IMR-90 (cell line): ENCODE measurements at regions not wholly inside any gene's neighbourhood (a gene's known extent, or its start where the extent isn't known, plus 50 kb on each side); places are given as distances from the start of the nearest gene placed in this dataset.

Experiments used
- ATAC-seq: fragments of 200-7000 bp; cut with Tn5 transposase; 2 replicates; pipeline ENCODE4 v1.9.1; 2020; ENCODE audit warnings: low read depth, mild to moderate bottlenecking, moderate library complexity
- BruUV-seq: library from RNA; stranded (reverse); fragments of 400-500 nt; replicated peaks from 2 replicates; lab custom pipeline; 2021; lab: Mats Ljungman, UMichigan
- CTCF ChIA-PET: fragments of 300-600 bp; formaldehyde crosslinking; extraction: SDS; loops from one replicate; lab custom pipeline; 2021; ENCODE audit warnings: antibody characterized with exemption; lab: Yijun Ruan, JAX
- POLR2A ChIA-PET: fragments of 300-600 bp; sonication (Branson Sonifier 250); formaldehyde crosslinking; loops from one replicate; lab custom pipeline; 2022; ENCODE audit warnings: antibody characterized with exemption; ENCODE audit not compliant: unreplicated experiment; lab: Charles Lee
- DNase-seq: peaks from one replicate; pipeline ENCODE4 v3.0.0; 2013
- H2AFZ ChIP-seq: replicated peaks from 2 replicates; pipeline ENCODE3; 2013; ENCODE audit warnings: low read length, mild to moderate bottlenecking; ENCODE audit not compliant: poor library complexity
- H2AK5ac ChIP-seq: 2 replicates; pipeline ENCODE4 v1.6.1; 2013; ENCODE audit warnings: low read depth, low read length, inconsistent platforms
- H2AK9ac ChIP-seq: replicated peaks from 2 replicates; pipeline ENCODE3; 2013; ENCODE audit warnings: mild to moderate bottlenecking, low read depth, low read length, moderate library complexity; ENCODE audit not compliant: poor library complexity
- H2BK120ac ChIP-seq: 2 replicates; pipeline ENCODE4 v1.6.1; 2013; ENCODE audit warnings: low read depth, low read length, inconsistent platforms
- H2BK15ac ChIP-seq: 3 replicates; pipeline ENCODE4 v1.6.1; 2013; ENCODE audit warnings: low read depth, low read length, inconsistent platforms
- H2BK20ac ChIP-seq: 2 replicates; pipeline ENCODE4 v1.6.1; 2013; ENCODE audit warnings: low read depth, mild to moderate bottlenecking, inconsistent platforms, low read length, moderate library complexity
- H2BK5ac ChIP-seq: 2 replicates; pipeline ENCODE4 v1.6.1; 2013; ENCODE audit warnings: mild to moderate bottlenecking, low read depth, low read length, inconsistent platforms; ENCODE audit not compliant: poor library complexity, severe bottlenecking
- H3K14ac ChIP-seq: replicated peaks from 2 replicates; pipeline ENCODE4 v1.6.1; 2013; ENCODE audit warnings: low read depth, low read length, inconsistent platforms
- H3K18ac ChIP-seq: 2 replicates; pipeline ENCODE4 v1.6.1; 2013; ENCODE audit warnings: low read depth, low read length, control low read depth
- H3K23ac ChIP-seq: 2 replicates; pipeline ENCODE4 v1.6.1; 2013; ENCODE audit warnings: low read depth, low read length, inconsistent platforms
- H3K27ac ChIP-seq: 2 replicates; pipeline ENCODE4 v1.5.1; 2013; ENCODE audit warnings: mild to moderate bottlenecking, control low read depth, low read length; ENCODE audit not compliant: insufficient read depth
- H3K27me3 ChIP-seq: 2 replicates; pipeline ENCODE4 v1.6.1; 2013; ENCODE audit warnings: low read length; ENCODE audit not compliant: control insufficient read depth, insufficient read depth
- H3K36me3 ChIP-seq: 2 replicates; pipeline ENCODE4 v1.6.1; 2013; ENCODE audit warnings: low read length, mixed read lengths; ENCODE audit not compliant: control insufficient read depth, insufficient read depth
- H3K4ac ChIP-seq: 2 replicates; pipeline ENCODE4 v1.6.1; 2013; ENCODE audit warnings: low read depth, low read length, inconsistent platforms
- H3K4me1 ChIP-seq: 2 replicates; pipeline ENCODE4 v1.6.1; 2013; ENCODE audit warnings: low read length, mixed read lengths; ENCODE audit not compliant: control insufficient read depth, insufficient read depth
- H3K4me2 ChIP-seq: 2 replicates; pipeline ENCODE4 v1.6.1; 2013; ENCODE audit warnings: low read depth, mild to moderate bottlenecking, control low read depth, low read length, moderate library complexity
- H3K4me3 ChIP-seq: 2 replicates; pipeline ENCODE4 v1.5.1; 2013; ENCODE audit warnings: low read depth, mild to moderate bottlenecking, control low read depth, low read length, moderate library complexity; ENCODE audit not compliant: insufficient read depth
- H3K56ac ChIP-seq: 2 replicates; pipeline ENCODE4 v1.6.1; 2013; ENCODE audit warnings: low read length, inconsistent platforms; ENCODE audit not compliant: insufficient read depth; ENCODE audit errors: extremely low read depth
- H3K79me1 ChIP-seq, 2 experiments: 2 replicates each; pipeline ENCODE4 v1.6.1; 2013; ENCODE audit warnings: low read length in 2 of 2, inconsistent platforms in 1 of 2, low read depth in 1 of 2
- H3K9ac ChIP-seq: 2 replicates; pipeline ENCODE4 v1.6.1; 2013; ENCODE audit warnings: low read depth, low read length, control low read depth
- H3K9me1 ChIP-seq: 2 replicates; pipeline ENCODE4 v1.6.1; 2013; ENCODE audit warnings: low read length, inconsistent platforms; ENCODE audit not compliant: insufficient read depth
- H3K9me3 ChIP-seq: 2 replicates; pipeline ENCODE4 v1.6.1; 2013; ENCODE audit warnings: low read length; ENCODE audit not compliant: control insufficient read depth, insufficient read depth
- H4K20me1 ChIP-seq: 2 replicates; pipeline ENCODE4 v1.6.1; 2013; ENCODE audit warnings: low read length, inconsistent platforms; ENCODE audit not compliant: insufficient read depth
- H4K5ac ChIP-seq: 2 replicates; pipeline ENCODE4 v1.6.1; 2013; ENCODE audit warnings: mild to moderate bottlenecking, low read depth, low read length, control low read depth
- H4K8ac ChIP-seq, 2 experiments: 2 replicates each; pipeline ENCODE4 v1.6.1; 2013; ENCODE audit warnings: low read depth in 2 of 2, low read length in 2 of 2, control low read depth in 1 of 2, inconsistent platforms in 1 of 2
- H4K91ac ChIP-seq: 2 replicates; pipeline ENCODE4 v1.6.1; 2013; ENCODE audit warnings: low read depth, low read length, inconsistent platforms; ENCODE audit not compliant: insufficient read depth
- CEBPB ChIP-seq: IDR thresholded peaks from 2 replicates; pipeline ENCODE4 v1.6.1; 2012; ENCODE audit warnings: low read depth, low read length, improper control_type of control experiment
- CHD1 ChIP-seq: IDR thresholded peaks from 2 replicates; pipeline ENCODE4 v1.6.1; 2012; ENCODE audit warnings: low read depth, low read length, improper control_type of control experiment
- MAFK ChIP-seq: IDR thresholded peaks from 2 replicates; pipeline ENCODE4 v1.6.1; 2012; ENCODE audit warnings: low read depth, low read length, improper control_type of control experiment
- WGBS, 2 experiments: methylation state at CpG; one replicate each; pipeline versions ENCODE4 v1.1.5 to v1.1.7; 2013; ENCODE audit warnings: missing lambda C conversion rate in 2 of 2; ENCODE audit not compliant: insufficient read length in 1 of 2; ENCODE audit errors: extremely low coverage in 2 of 2; 5-methylcytosine and 5-hydroxymethylcytosine counted together
- dilution Hi-C: fragments of 300-500 bp; cut with HindIII; formaldehyde crosslinking; loops from one replicate; pipeline ENCODE4 v1.14.3; 2018; ENCODE audit warnings: low sequenced_read_pairs; ENCODE audit not compliant: unreplicated experiment
- in situ Hi-C: fragments of 300-500 bp; cut with MboI; formaldehyde crosslinking; loops from 3 replicates; pipeline ENCODE4 v1.14.3; 2019; ENCODE audit warnings: low sequenced_read_pairs, inconsistent platforms, mixed read lengths
- intact Hi-C: fragments of 100-400 bp; cut with micrococcal nuclease; formaldehyde crosslinking; loops from 2 replicates; pipeline ENCODE4 v1.10.0; 2022

GRCh38 chr13:53545340-53545941 lies 516.8 kb downstream of the OLFM4 start:
- no peak overlapping the region for H2BK15ac ChIP-seq
- WGBS, 2 experiments: no CpG with 5 or more reads among the region's 1 CpG
- no peaks in the 10 kb centered on the region for H3K9me1 ChIP-seq
- POLR2A ChIA-PET: no interaction called here
- H2BK20ac ChIP-seq: no peak overlapping the region
- no peaks in the 10 kb centered on the region for H3K79me1 ChIP-seq
- no peak overlapping the region for H3K27ac ChIP-seq
- no peaks in the 10 kb centered on the region for H3K4me1 ChIP-seq
- H3K4me2 ChIP-seq: no peak overlapping the region
- no peaks in the 10 kb centered on the region for H3K27me3 ChIP-seq
- H4K20me1 ChIP-seq: no peaks in the 10 kb centered on the region
- H2AK5ac ChIP-seq: no peak overlapping the region
- no peak overlapping the region for H2AFZ ChIP-seq
- H3K14ac ChIP-seq: no peak overlapping the region
- H3K56ac ChIP-seq: no peak overlapping the region
- H4K5ac ChIP-seq: no peak overlapping the region
- H3K18ac ChIP-seq: no peak overlapping the region
- no peak overlapping the region for H3K4me3 ChIP-seq
- no peak overlapping the region for H3K4ac ChIP-seq
- TF ChIP-seq MAFK (no peak), CEBPB (no peak), CHD1 (no peak)
- H2BK120ac ChIP-seq: no peak overlapping the region
- intact Hi-C loops: no loop called here
- dilution Hi-C loops: no loop called here
- no peak overlapping the region for H2BK5ac ChIP-seq
- DNase-seq (no peak), ATAC-seq (no peak)
- in situ Hi-C loops: no loop called here
- H3K9me3 ChIP-seq: peaks cover 14% of the 10 kb centered on the region
- H4K8ac ChIP-seq: no peak overlapping the region
- no peaks in the 10 kb centered on the region for H3K36me3 ChIP-seq
- BruUV-seq: no TSS peak
- CTCF ChIA-PET: no interaction called here
- no peak overlapping the region for H4K91ac ChIP-seq
- H2AK9ac ChIP-seq: no peak overlapping the region
- no peak overlapping the region for H3K9ac ChIP-seq
- H3K23ac ChIP-seq: no peak overlapping the region
